A172 (cell line): ENCODE measurements at regions not wholly inside any gene's neighbourhood (a gene's known extent, or its start where the extent isn't known, plus 50 kb on each side); places are given as distances from the start of the nearest gene placed in this dataset.

Source experiments
- DNase-seq: peaks from one replicate; pipeline ENCODE4 v3.0.0-alpha.2; 2015; ENCODE audit warnings: low spot score

GRCh38 chr13:73261739-73262216 is 203.0 kb downstream of the KLF5 start:
- DNase-seq: no peak

- peak; percentile 43 for DNase-seq
Measured at GRCh38 chr13:73259061-73260017, 200.5 kb downstream of the KLF5 start.

GRCh38 chr13:73258406-73258805 is 199.6 kb downstream of the KLF5 start:
- no peak for DNase-seq

- no peak for DNase-seq
Measured at GRCh38 chr13:73254827-73255226, 196.0 kb downstream of the KLF5 start.

- DNase-seq: no peak
Measured at GRCh38 chr13:73251626-73252265, 192.9 kb downstream of the KLF5 start.

- no peak for DNase-seq
Measured at GRCh38 chr13:73250061-73250460, 191.3 kb downstream of the KLF5 start.

GRCh38 chr13:73248711-73249580 is 190.1 kb downstream of the KLF5 start:
- DNase-seq: no peak

GRCh38 chr13:73248154-73248553 is 189.3 kb downstream of the KLF5 start:
- no peak for DNase-seq

GRCh38 chr13:73245246-73245645 is 186.4 kb downstream of the KLF5 start:
- no peak for DNase-seq

GRCh38 chr13:73244467-73244866 is 185.7 kb downstream of the KLF5 start:
- DNase-seq: no peak

- no peak for DNase-seq
Measured at GRCh38 chr13:73242515-73243015, 183.8 kb downstream of the KLF5 start.

- no peak for DNase-seq
Measured at GRCh38 chr13:73240193-73240592, 181.4 kb downstream of the KLF5 start.

GRCh38 chr13:73235385-73235784 is 176.6 kb downstream of the KLF5 start:
- no peak for DNase-seq

- DNase-seq: no peak
Measured at GRCh38 chr13:73231471-73231870, 172.7 kb downstream of the KLF5 start.

GRCh38 chr13:73230716-73231115 is 171.9 kb downstream of the KLF5 start:
- DNase-seq: no peak

- no peak for DNase-seq
Measured at GRCh38 chr13:73228546-73228945, 169.7 kb downstream of the KLF5 start.

- DNase-seq: no peak
Measured at GRCh38 chr13:73225990-73226389, 167.2 kb downstream of the KLF5 start.

GRCh38 chr13:73224703-73225102 is 165.9 kb downstream of the KLF5 start:
- DNase-seq: peak; percentile 9

GRCh38 chr13:73223372-73223781 is 164.6 kb downstream of the KLF5 start:
- DNase-seq: no peak

GRCh38 chr13:73222627-73223305 is 164.0 kb downstream of the KLF5 start:
- no peak for DNase-seq
